Thymus (tissue), 11 donors: ENCODE measurements at regions not wholly inside any gene's neighbourhood (a gene's known extent, or its start where the extent isn't known, plus 50 kb on each side); places are given as distances from the start of the nearest gene placed in this dataset.
"Not testable (repeated sequence)": the region's sequence is repeated elsewhere in the genome, so short reads cannot be mapped to it uniquely, and the experiment has no call there.

Source experiments
- DNase-seq, 9 donors: peaks; one replicate each; pipeline ENCODE4 v3.0.0-alpha.2; 2013; ENCODE audit warnings: low spot score in 9 of 9, low read depth in 6 of 9, missing footprints in 1 of 9
- H3K27ac ChIP-seq, 2 donors: one replicate each; pipeline ENCODE4 v1.5.1; 2013; ENCODE audit warnings: control low read depth in 1 of 2, low read depth in 1 of 2, low read length in 1 of 2, mild to moderate bottlenecking in 1 of 2, moderate library complexity in 1 of 2
- H3K27me3 ChIP-seq, 2 donors: one replicate each; pipeline ENCODE4 v1.5.1; 2013; ENCODE audit warnings: low read length in 1 of 2; ENCODE audit not compliant: control insufficient read depth in 2 of 2, insufficient read depth in 1 of 2
- H3K36me3 ChIP-seq, 2 donors: one replicate each; pipeline ENCODE4 v1.5.1; 2013; ENCODE audit warnings: low read length in 1 of 2, mild to moderate bottlenecking in 1 of 2, moderate library complexity in 1 of 2; ENCODE audit not compliant: control insufficient read depth in 2 of 2, insufficient read depth in 2 of 2
- H3K4me1 ChIP-seq, 2 donors: one replicate each; pipeline ENCODE4 v1.5.1; 2013; ENCODE audit warnings: low read length in 2 of 2; ENCODE audit not compliant: control insufficient read depth in 2 of 2, insufficient read depth in 2 of 2
- H3K4me3 ChIP-seq, 2 donors: one replicate each; pipeline ENCODE4 v1.5.1; 2013; ENCODE audit warnings: low read length in 2 of 2, control low read depth in 1 of 2, mild to moderate bottlenecking in 1 of 2
- H3K9me3 ChIP-seq, 2 donors: one replicate each; pipeline ENCODE4 v1.5.1; 2013; ENCODE audit warnings: low read length in 1 of 2, mild to moderate bottlenecking in 1 of 2; ENCODE audit not compliant: control insufficient read depth in 2 of 2, insufficient read depth in 1 of 2
- WGBS: extraction: QIAGEN DNeasy Blood & Tissue Kit; methylation state at CpG from one replicate; pipeline ENCODE4 v1.1.7; 2013; 5-methylcytosine and 5-hydroxymethylcytosine counted together
- donor health status: healthy.

DNA sequence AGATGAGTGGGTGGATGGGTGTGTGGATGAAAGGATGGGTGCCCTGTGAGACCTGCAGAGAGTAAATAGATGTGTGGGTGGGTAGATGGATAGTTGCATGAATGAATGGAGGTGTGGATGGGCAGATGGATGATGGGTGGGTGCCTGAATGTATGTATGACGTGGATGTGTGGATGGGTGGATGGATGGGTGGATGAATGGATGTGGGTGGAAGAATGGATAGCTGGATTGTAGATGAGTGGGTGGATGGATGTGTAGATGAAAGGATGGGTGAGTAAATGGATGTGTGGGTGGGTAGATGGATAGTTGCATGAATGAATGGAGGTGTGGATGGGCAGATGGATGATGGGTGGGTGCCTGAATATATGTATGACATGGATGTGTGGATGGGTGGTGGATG is 374.7 kb downstream of the BRD1 start:
- not testable (repeated sequence) for DNase-seq, H3K9me3 ChIP-seq, H3K27ac ChIP-seq, H3K36me3 ChIP-seq, H3K4me3 ChIP-seq, H3K4me1 ChIP-seq
- H3K27me3 ChIP-seq, result peaks cover 4 to 34% of the 10 kb centered on the region in 2 donors
- WGBS, result 98% methylated on average over 1 of the region's 1 CpG

DNA sequence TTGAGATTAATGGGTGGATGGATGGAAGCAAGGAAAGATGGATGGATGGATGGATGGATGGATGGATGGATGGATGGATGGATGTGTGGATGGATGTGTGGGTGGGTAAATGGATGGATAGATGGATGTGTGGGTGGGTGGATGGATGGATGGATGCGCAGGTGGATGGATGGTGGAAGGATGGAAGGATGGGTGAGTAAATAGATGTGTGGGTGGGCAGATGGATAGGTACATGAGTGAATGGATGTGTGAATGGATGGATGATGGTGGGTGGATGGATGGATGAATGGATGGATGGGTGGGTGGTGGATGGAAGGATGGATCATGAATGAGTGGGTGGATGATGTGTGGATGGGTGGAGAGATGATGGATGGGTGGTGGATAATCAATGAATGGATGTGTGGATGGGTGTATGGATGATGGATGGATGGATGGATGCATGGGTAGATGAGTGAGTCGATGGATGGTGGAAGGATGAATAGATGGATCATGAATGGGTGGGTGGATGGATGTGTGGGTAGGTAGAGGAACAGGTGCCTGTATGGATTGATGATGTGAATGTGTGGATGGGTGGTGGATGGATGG is 375.2 kb downstream of the BRD1 start:
- no peaks in the 10 kb centered on the region for H3K9me3 ChIP-seq
- H3K27me3 ChIP-seq, result peaks cover 4 to 38% of the 10 kb centered on the region in 2 donors
- no peaks in the 10 kb centered on the region for H3K36me3 ChIP-seq
- H3K4me1 ChIP-seq, result no peaks in the 10 kb centered on the region
- no peak overlapping the region for H3K4me3 ChIP-seq
- H3K27ac ChIP-seq, result no peak overlapping the region
- no peak for DNase-seq
- 100% methylated on average over 2 of the region's 2 CpGs for WGBS

DNA sequence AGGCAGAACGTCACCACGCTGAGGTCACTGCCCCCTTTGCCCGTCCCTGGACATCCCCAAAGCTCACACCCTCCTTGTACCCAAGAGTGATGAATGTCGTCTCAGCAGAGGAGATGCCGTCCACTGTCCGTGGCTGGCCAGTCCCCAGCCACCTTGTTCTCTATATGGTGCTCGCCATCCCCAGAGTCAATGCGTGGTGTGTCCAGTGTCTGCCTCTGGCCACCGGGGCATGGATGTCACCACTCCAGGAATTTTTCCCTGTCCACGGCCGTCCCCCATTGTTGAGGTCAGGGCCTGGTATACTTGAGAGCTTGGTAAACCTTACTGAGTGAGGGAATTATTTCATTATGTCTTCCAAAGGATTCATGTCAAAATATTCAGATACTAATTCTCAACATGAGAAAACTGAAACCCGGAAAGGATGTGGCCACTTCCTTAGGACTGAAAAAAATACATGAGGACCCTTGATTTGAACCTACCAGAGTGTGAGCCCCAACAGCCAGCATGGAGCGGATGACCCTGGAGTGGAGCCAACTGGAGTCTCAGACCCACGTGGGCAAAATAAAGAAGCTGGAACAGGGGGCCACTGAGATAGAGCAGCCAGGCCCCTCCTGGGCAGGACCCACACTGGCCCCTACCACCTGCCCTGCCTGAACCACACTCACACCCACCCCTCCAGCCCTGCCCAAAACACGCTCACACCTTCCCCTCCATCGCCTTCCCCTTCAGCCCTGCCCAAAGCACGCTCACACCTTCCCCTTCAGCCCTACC is 376.4 kb downstream of the BRD1 start:
- Histone ChIP-seq H3K4me1 (no peaks in the 10 kb centered on the region), H3K9me3 (no peaks in the 10 kb centered on the region), H3K27me3 (peaks cover 4 to 38% of the 10 kb centered on the region in 2 donors), H3K27ac (no peak overlapping the region), H3K36me3 (no peaks in the 10 kb centered on the region), H3K4me3 (no peak overlapping the region)
- no peak for DNase-seq
- 74% methylated on average over 17 of the region's 17 CpGs for WGBS

DNA sequence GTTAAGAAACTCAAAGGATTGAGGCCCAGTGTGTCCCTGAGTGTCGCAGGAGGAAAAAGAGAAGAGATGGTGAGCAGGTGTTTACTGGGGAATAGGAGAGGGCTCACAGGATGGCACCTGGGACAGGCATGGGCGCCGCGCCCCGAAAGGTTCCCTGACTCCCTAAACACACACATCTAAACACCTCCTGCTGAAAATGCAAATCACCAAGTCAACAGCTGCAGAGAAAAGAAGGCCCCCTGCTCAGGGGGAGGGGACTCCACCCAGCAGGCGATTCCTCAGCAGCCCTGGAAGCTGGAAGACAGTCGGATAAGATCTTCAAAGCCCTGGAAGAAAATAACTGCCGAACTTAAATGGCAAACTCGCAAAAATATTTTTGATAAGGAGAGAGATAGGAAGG is 377.2 kb downstream of the BRD1 start:
- Histone ChIP-seq H3K27me3 (peaks cover 4 to 38% of the 10 kb centered on the region in 2 donors), H3K9me3 (no peaks in the 10 kb centered on the region), H3K36me3 (no peaks in the 10 kb centered on the region), H3K4me1 (no peaks in the 10 kb centered on the region), H3K4me3 (no peak overlapping the region), H3K27ac (no peak overlapping the region)
- no peak for DNase-seq
- 13% methylated on average over 9 of the region's 9 CpGs for WGBS

DNA sequence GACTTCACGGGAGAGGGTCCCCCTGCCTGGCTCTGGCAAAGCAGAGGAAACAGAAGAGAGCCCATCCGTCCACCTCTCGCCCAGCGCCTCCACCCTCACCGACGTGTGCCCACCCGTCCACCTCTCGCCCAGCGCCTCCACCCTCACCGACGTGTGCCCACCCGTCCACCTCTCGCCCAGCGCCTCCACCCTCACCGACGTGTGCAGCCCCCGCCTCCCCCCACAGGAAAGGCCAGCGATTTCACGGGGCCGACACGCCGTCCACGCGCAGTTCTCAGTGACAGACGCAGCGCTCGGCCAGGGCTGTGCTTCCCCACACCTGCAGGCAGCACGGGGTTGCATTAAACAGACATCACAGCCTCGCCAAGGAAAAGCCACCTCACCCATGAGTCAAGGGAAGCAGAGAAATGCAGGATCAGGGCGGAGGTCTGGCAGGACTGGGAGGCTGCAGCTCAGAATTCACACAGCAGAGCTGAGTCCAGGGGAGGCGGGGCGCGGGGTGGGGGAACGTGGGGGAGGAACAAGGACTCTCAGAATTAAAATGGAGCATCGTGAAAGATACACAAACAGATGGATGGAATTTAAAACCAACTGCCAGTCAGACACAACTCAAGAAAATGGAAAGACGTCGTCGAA is 377.7 kb downstream of the BRD1 start:
- Histone ChIP-seq H3K27me3 (peaks cover 4 to 38% of the 10 kb centered on the region in 2 donors), H3K4me3 (no peak overlapping the region), H3K4me1 (no peaks in the 10 kb centered on the region), H3K9me3 (no peaks in the 10 kb centered on the region), H3K27ac (no peak overlapping the region), H3K36me3 (no peaks in the 10 kb centered on the region)
- 44% methylated on average over 38 of the region's 38 CpGs for WGBS
- no peak for DNase-seq

DNA sequence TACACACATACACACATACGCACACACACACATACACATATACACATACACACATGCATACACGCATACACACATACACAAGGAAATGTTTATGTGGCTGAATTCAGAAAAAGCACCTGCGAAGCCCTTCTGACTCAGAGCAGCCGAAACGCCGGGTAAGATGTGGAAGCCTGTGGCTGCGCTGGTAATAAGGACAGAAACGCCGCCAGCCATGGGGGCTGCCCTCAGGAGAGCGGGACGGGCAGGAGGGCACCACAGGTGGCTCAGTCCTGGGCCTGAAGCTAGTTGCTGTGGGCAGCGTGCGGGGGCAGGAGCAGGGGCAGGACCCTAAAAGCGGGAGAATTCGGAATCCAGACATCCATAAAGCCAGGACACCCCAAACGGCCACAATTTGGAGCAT is 378.3 kb downstream of the BRD1 start:
- WGBS, result 80% methylated on average over 16 of the region's 16 CpGs
- Histone ChIP-seq H3K27ac (no peak overlapping the region), H3K36me3 (no peaks in the 10 kb centered on the region), H3K9me3 (no peaks in the 10 kb centered on the region), H3K4me3 (no peak overlapping the region), H3K4me1 (no peaks in the 10 kb centered on the region), H3K27me3 (peaks cover 4 to 38% of the 10 kb centered on the region in 2 donors)
- DNase-seq, result no peak

DNA sequence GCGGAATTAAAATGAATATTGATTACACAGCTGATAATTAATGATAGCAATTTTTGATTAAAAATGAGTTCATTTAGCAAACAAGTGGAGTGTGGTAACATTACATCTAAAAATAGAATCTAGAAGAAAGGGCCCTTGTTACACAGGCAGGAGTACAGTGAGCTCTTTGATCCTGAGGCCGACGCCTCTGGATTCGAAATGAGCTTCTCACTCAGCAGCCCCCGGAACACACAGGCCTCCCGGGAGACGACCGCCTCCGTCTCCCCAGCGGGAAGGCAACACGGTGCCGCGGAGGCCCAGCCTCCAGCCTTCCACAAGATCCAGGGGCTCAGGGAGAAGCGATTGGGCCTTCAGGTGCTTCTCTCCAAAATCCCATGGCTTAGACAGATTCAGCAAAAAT is 379.1 kb downstream of the BRD1 start:
- DNase-seq, result no peak
- 87% methylated on average over 14 of the region's 14 CpGs for WGBS

DNA sequence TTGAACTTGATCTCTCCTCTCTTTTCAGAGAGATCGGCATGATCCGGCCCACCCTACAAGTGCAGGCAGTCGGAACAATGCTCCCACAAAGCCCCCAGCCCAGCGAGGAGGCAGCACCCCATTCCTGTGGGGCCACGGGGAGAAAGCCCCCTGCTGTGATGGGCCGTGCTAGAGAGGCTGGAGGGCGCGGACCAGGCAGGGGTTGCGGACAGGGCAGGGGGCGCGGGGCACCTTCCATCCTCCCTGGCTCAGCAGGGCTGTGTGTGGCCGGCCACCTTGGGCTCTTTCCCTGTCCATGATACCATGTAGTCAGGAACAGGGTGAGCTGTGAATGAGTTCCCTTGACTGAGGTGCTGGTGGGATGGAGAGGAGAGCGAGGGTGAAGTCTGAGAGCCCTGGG is 379.8 kb downstream of the BRD1 start:
- Histone ChIP-seq H3K9me3 (no peaks in the 10 kb centered on the region), H3K27me3 (peaks cover 4 to 38% of the 10 kb centered on the region in 2 donors), H3K4me3 (no peak overlapping the region), H3K27ac (no peak overlapping the region), H3K36me3 (no peaks in the 10 kb centered on the region), H3K4me1 (no peaks in the 10 kb centered on the region)
- 98% methylated on average over 13 of the region's 13 CpGs for WGBS
- no peak for DNase-seq

More for the DNA sequence above, 379.1 kb downstream of the BRD1 start:
- H3K27ac ChIP-seq, result no peak overlapping the region
- peaks cover 4 to 38% of the 10 kb centered on the region in 2 donors for H3K27me3 ChIP-seq
- no peak overlapping the region for H3K4me3 ChIP-seq
- H3K36me3 ChIP-seq, result no peaks in the 10 kb centered on the region
- no peaks in the 10 kb centered on the region for H3K9me3 ChIP-seq
- no peaks in the 10 kb centered on the region for H3K4me1 ChIP-seq
